ENCODE measurements at regions not wholly inside any gene's neighbourhood (a gene's known extent, or its start where the extent isn't known, plus 50 kb on each side); places are given as distances from the start of the nearest gene placed in this dataset.

- Histone ChIP-seq H3K4me3 (ENCODE audit: low read depth, low read length) (no peak overlapping the region), H3K27ac (no peak overlapping the region), H3K36me3 (no peaks in the 10 kb centered on the region), H3K27me3 (ENCODE audit: insufficient read depth, low read depth, severe bottlenecking) (no peaks in the 10 kb centered on the region), H3K9me3 (ENCODE audit: severe bottlenecking) (peaks cover 9% of the 10 kb centered on the region)
- no peak for DNase-seq
- TF ChIP-seq, protein P1, sequence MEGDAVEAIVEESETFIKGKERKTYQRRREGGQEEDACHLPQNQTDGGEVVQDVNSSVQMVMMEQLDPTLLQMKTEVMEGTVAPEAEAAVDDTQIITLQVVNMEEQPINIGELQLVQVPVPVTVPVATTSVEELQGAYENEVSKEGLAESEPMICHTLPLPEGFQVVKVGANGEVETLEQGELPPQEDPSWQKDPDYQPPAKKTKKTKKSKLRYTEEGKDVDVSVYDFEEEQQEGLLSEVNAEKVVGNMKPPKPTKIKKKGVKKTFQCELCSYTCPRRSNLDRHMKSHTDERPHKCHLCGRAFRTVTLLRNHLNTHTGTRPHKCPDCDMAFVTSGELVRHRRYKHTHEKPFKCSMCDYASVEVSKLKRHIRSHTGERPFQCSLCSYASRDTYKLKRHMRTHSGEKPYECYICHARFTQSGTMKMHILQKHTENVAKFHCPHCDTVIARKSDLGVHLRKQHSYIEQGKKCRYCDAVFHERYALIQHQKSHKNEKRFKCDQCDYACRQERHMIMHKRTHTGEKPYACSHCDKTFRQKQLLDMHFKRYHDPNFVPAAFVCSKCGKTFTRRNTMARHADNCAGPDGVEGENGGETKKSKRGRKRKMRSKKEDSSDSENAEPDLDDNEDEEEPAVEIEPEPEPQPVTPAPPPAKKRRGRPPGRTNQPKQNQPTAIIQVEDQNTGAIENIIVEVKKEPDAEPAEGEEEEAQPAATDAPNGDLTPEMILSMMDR (IDR thresholded peaks at IDR 0.05; ENCODE audit: low read depth, low read length), result no peak
These were observed 172.8 kb downstream of the SMIM20 start for GRCh38 chr4:26086621-26087441.

DNA sequence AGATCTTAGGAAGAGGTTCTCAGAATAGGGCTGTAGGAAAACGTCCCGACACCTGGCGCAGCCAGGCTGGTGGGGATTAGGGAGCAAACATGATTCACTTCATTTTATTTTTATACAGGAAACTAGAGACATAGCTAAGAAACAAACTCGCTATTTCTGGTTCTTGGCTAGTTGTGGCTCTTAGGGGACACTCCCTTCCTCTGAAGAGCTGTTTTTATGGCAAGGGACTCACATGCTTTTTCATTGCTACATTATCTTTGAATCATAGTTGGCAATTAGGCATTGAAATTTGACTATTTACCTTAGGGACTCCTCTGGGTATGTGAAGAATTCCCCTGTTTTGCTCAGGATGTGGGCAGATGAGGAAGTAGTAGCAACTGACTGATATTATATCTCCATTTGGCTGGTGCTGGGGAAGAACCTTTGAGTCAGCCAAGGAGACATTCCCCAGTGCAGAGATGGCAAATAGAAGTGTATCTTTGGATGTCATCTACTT lies 174.5 kb downstream of the SMIM20 start:
- H3K27me3 ChIP-seq (ENCODE audit: insufficient read depth, low read depth, severe bottlenecking), result no peaks in the 10 kb centered on the region
- H3K36me3 ChIP-seq, result no peaks in the 10 kb centered on the region
- DNase-seq, result no peak
- H3K27ac ChIP-seq, result no peak overlapping the region
- TF ChIP-seq, protein P1 (IDR thresholded peaks at IDR 0.05; ENCODE audit: low read depth, low read length), result no peak
- no peak overlapping the region for H3K4me3 ChIP-seq (ENCODE audit: low read depth, low read length)
- peaks cover 9% of the 10 kb centered on the region for H3K9me3 ChIP-seq (ENCODE audit: severe bottlenecking)

- DNase-seq, result no peak
- Histone ChIP-seq H3K27ac (no peak overlapping the region), H3K27me3 (ENCODE audit: insufficient read depth, low read depth, severe bottlenecking) (no peaks in the 10 kb centered on the region), H3K36me3 (no peaks in the 10 kb centered on the region), H3K4me3 (ENCODE audit: low read depth, low read length) (no peak overlapping the region), H3K9me3 (ENCODE audit: severe bottlenecking) (peaks cover 9% of the 10 kb centered on the region)
- TF ChIP-seq, protein P1 (IDR thresholded peaks at IDR 0.05; ENCODE audit: low read depth, low read length), result no peak
These were observed 179.5 kb downstream of the SMIM20 start for GRCh38 chr4:26093551-26093950.

DNA sequence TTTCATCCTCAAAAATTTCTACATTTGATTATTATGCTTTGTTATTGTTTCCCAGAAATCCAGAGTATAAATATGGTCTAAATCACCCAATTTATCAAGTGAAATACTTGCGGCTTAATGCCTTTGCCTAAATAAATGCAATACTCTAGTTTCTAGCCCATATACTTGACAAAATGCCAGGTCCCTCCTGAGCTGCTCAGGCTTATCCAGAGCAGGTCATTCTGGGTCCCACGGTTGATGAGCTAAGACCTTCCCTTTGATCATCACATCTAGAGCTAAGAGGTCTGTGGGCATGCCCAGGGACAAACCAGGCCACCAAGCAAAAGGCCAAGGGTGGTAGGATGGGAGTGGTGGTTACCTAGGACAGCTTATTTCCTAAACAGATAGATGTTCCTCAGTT lies 180.1 kb downstream of the SMIM20 start:
- TF ChIP-seq, protein P1 (IDR thresholded peaks at IDR 0.05; ENCODE audit: low read depth, low read length), result no peak

GRCh38 chr4:26094911-26095310 lies 180.9 kb downstream of the SMIM20 start:
- H3K27me3 ChIP-seq (ENCODE audit: insufficient read depth, low read depth, severe bottlenecking), result no peaks in the 10 kb centered on the region
- TF ChIP-seq, protein P1 (IDR thresholded peaks at IDR 0.05; ENCODE audit: low read depth, low read length), result no peak
- H3K27ac ChIP-seq, result no peak overlapping the region
- H3K36me3 ChIP-seq, result no peaks in the 10 kb centered on the region
- DNase-seq, result no peak
- no peak overlapping the region for H3K4me3 ChIP-seq (ENCODE audit: low read depth, low read length)
- H3K9me3 ChIP-seq (ENCODE audit: severe bottlenecking), result peaks cover 9% of the 10 kb centered on the region

More for the DNA sequence above, 180.1 kb downstream of the SMIM20 start:
- Histone ChIP-seq H3K9me3 (ENCODE audit: severe bottlenecking) (peaks cover 9% of the 10 kb centered on the region), H3K4me3 (ENCODE audit: low read depth, low read length) (no peak overlapping the region), H3K27me3 (ENCODE audit: insufficient read depth, low read depth, severe bottlenecking) (no peaks in the 10 kb centered on the region), H3K36me3 (no peaks in the 10 kb centered on the region), H3K27ac (no peak overlapping the region)
- DNase-seq, result no peak
